Medulla oblongata (tissue), 1 donor: ENCODE measurements at regions not wholly inside any gene's neighbourhood (a gene's known extent, or its start where the extent isn't known, plus 50 kb on each side); places are given as distances from the start of the nearest gene placed in this dataset.

Experiments
- DNase-seq: peaks from one replicate; pipeline ENCODE4 v3.0.0-alpha.2; 2015; ENCODE audit errors: extremely low spot score

GRCh38 chr4:167688660-167689142, 403.6 kb upstream of the ANXA10 start:
- DNase-seq = no peak

GRCh38 chr4:167702391-167702790, 389.9 kb upstream of the ANXA10 start:
- no peak for DNase-seq

GRCh38 chr4:167711517-167711916, 380.8 kb upstream of the ANXA10 start:
- DNase-seq = no peak

- DNase-seq = no peak
These were observed 378.6 kb upstream of the ANXA10 start for GRCh38 chr4:167713756-167714155.

GRCh38 chr4:167715176-167715575, 377.2 kb upstream of the ANXA10 start:
- no peak for DNase-seq

- no peak for DNase-seq
These were observed 374.8 kb upstream of the ANXA10 start for GRCh38 chr4:167717495-167717894.

GRCh38 chr4:167721617-167722486, 370.5 kb upstream of the ANXA10 start:
- DNase-seq = no peak

GRCh38 chr4:167722487-167722808, 369.9 kb upstream of the ANXA10 start:
- no peak for DNase-seq

- DNase-seq = no peak
These were observed 367.4 kb upstream of the ANXA10 start for GRCh38 chr4:167724941-167725340.

- no peak for DNase-seq
These were observed 361.6 kb upstream of the ANXA10 start for GRCh38 chr4:167730769-167731168.

GRCh38 chr4:167745024-167745687, 347.2 kb upstream of the ANXA10 start:
- no peak for DNase-seq

GRCh38 chr4:167767281-167767680, 325.1 kb upstream of the ANXA10 start:
- no peak for DNase-seq

GRCh38 chr4:167774646-167775045, 317.7 kb upstream of the ANXA10 start:
- no peak for DNase-seq

GRCh38 chr4:167775375-167775774, 317.0 kb upstream of the ANXA10 start:
- no peak for DNase-seq

- no peak for DNase-seq
These were observed 313.1 kb upstream of the ANXA10 start for GRCh38 chr4:167779280-167779679.

GRCh38 chr4:167779864-167780263, 312.5 kb upstream of the ANXA10 start:
- DNase-seq = no peak

GRCh38 chr4:167784826-167785225, 307.5 kb upstream of the ANXA10 start:
- DNase-seq = no peak

- DNase-seq = no peak
These were observed 306.8 kb upstream of the ANXA10 start for GRCh38 chr4:167785523-167785922.

- DNase-seq = no peak
These were observed 305.8 kb upstream of the ANXA10 start for GRCh38 chr4:167786504-167786903.

GRCh38 chr4:167787231-167787630, 305.1 kb upstream of the ANXA10 start:
- no peak for DNase-seq

- no peak for DNase-seq
These were observed 289.7 kb upstream of the ANXA10 start for GRCh38 chr4:167802463-167803212.

- DNase-seq = no peak
These were observed 280.4 kb upstream of the ANXA10 start for GRCh38 chr4:167811958-167812357.
